ENCODE measurements at regions not wholly inside any gene's neighbourhood (a gene's known extent, or its start where the extent isn't known, plus 50 kb on each side); places are given as distances from the start of the nearest gene placed in this dataset.

- no peak overlapping the region for H3K9ac ChIP-seq
- H3K4me2 ChIP-seq = no peak overlapping the region
- H3K27ac ChIP-seq = no peak overlapping the region
- H3K4me3 ChIP-seq (IDR thresholded peaks at IDR 0.05; ENCODE audit: insufficient read depth, low read depth, low read length) = no peak overlapping the region
- H3K79me2 ChIP-seq (ENCODE audit: insufficient read depth, low read depth) = no peaks in the 10 kb centered on the region
- no peak for TF ChIP-seq CTCF (conservative IDR thresholded peaks at IDR 0.05; ENCODE audit: low read depth, low read length)
- H2AFZ ChIP-seq (ENCODE audit: low read depth) = no peak overlapping the region
- H3K36me3 ChIP-seq (ENCODE audit: insufficient read depth) = no peaks in the 10 kb centered on the region
- H4K20me1 ChIP-seq (ENCODE audit: insufficient read depth) = no peaks in the 10 kb centered on the region
- no peaks in the 10 kb centered on the region for H3K4me1 ChIP-seq (ENCODE audit: low read depth, poor library complexity, severe bottlenecking)
- H3K27me3 ChIP-seq (ENCODE audit: insufficient read depth, low read depth) = no peaks in the 10 kb centered on the region
Measured at GRCh38 chr20:40916276-40916675, 112.3 kb upstream of the TOP1 start.

- no peak for TF ChIP-seq CTCF (conservative IDR thresholded peaks at IDR 0.05; ENCODE audit: low read depth, low read length)
- Histone ChIP-seq H3K4me1 (ENCODE audit: low read depth, poor library complexity, severe bottlenecking) (no peaks in the 10 kb centered on the region), H3K36me3 (ENCODE audit: insufficient read depth) (no peaks in the 10 kb centered on the region), H3K27me3 (ENCODE audit: insufficient read depth, low read depth) (no peaks in the 10 kb centered on the region), H3K4me2 (no peak overlapping the region), H3K9ac (no peak overlapping the region), H3K27ac (no peak overlapping the region), H3K79me2 (ENCODE audit: insufficient read depth, low read depth) (no peaks in the 10 kb centered on the region), H3K4me3 (IDR thresholded peaks at IDR 0.05; ENCODE audit: insufficient read depth, low read depth, low read length) (no peak overlapping the region), H2AFZ (ENCODE audit: low read depth) (no peak overlapping the region), H4K20me1 (ENCODE audit: insufficient read depth) (no peaks in the 10 kb centered on the region)
Measured at GRCh38 chr20:40920291-40920690, 108.3 kb upstream of the TOP1 start.

DNA sequence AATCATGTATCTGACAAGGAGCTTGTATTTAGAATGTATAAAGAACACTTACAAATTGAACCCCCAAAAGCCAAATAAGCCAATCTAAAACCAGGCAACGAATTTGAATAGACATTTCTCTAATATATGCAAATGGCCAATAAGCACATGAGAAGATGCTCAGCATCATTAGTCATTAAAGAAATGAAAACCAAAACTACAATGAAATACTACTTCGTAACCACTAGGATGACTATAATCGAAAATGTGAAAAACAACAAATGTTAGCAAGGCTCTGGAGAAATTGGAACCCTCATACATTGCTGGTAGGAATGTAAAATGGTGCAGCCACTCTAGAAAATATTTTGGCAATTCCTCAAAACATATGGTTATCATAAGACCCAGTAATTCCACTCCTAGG, 105.8 kb upstream of the TOP1 start:
- H3K27me3 ChIP-seq (ENCODE audit: insufficient read depth, low read depth) = no peaks in the 10 kb centered on the region
- H3K4me1 ChIP-seq (ENCODE audit: low read depth, poor library complexity, severe bottlenecking) = no peaks in the 10 kb centered on the region
- no peak overlapping the region for H3K9ac ChIP-seq
- H3K27ac ChIP-seq = no peak overlapping the region
- no peaks in the 10 kb centered on the region for H3K79me2 ChIP-seq (ENCODE audit: insufficient read depth, low read depth)
- no peaks in the 10 kb centered on the region for H4K20me1 ChIP-seq (ENCODE audit: insufficient read depth)
- TF ChIP-seq CTCF (conservative IDR thresholded peaks at IDR 0.05; ENCODE audit: low read depth, low read length) = no peak
- H3K36me3 ChIP-seq (ENCODE audit: insufficient read depth) = no peaks in the 10 kb centered on the region
- no peak overlapping the region for H3K4me2 ChIP-seq
- no peak overlapping the region for H3K4me3 ChIP-seq (IDR thresholded peaks at IDR 0.05; ENCODE audit: insufficient read depth, low read depth, low read length)
- H2AFZ ChIP-seq (ENCODE audit: low read depth) = no peak overlapping the region

- Histone ChIP-seq H3K36me3 (ENCODE audit: insufficient read depth) (no peaks in the 10 kb centered on the region), H3K4me3 (IDR thresholded peaks at IDR 0.05; ENCODE audit: insufficient read depth, low read depth, low read length) (no peak overlapping the region), H4K20me1 (ENCODE audit: insufficient read depth) (no peaks in the 10 kb centered on the region), H3K79me2 (ENCODE audit: insufficient read depth, low read depth) (no peaks in the 10 kb centered on the region), H3K9ac (no peak overlapping the region), H3K27ac (no peak overlapping the region), H3K4me1 (ENCODE audit: low read depth, poor library complexity, severe bottlenecking) (no peaks in the 10 kb centered on the region), H3K27me3 (ENCODE audit: insufficient read depth, low read depth) (no peaks in the 10 kb centered on the region), H3K4me2 (no peak overlapping the region), H2AFZ (ENCODE audit: low read depth) (no peak overlapping the region)
- no peak for TF ChIP-seq CTCF (conservative IDR thresholded peaks at IDR 0.05; ENCODE audit: low read depth, low read length)
Measured at GRCh38 chr20:40925829-40926510, 102.7 kb upstream of the TOP1 start.
